GM18519 (cell line): ENCODE measurements at regions not wholly inside any gene's neighbourhood (a gene's known extent, or its start where the extent isn't known, plus 50 kb on each side); places are given as distances from the start of the nearest gene placed in this dataset.

Experiments
- ATAC-seq: cut with Tn5 transposase; IDR thresholded peaks from one replicate; pipeline ENCODE4 v1.9.1; 2021; ENCODE audit warnings: mild to moderate bottlenecking, moderate library complexity; ENCODE audit not compliant: unreplicated experiment, low FRiP score

GRCh38 chr18:34631093-34631966, 78.8 kb upstream of the DTNA start:
- no peak for ATAC-seq

DNA sequence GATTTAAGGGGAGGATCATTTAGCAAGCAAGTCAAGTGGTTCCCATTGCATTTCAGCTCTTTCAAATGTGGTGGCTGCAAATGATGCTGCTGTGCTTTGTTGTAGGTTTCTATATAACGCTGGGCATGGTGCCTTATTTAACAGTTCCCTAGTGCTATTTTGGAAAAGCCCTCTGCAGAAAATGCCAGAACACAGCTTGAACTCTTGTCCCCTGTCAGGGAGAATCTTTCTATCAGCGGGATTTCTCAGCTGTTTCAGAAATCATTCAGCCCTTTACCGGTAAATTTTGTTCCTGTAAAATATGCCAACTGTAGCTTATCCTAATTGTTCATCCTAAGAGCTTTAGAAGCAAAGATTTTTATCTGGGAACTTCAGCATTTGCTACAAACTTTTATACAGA, 77.8 kb upstream of the DTNA start:
- no peak for ATAC-seq

DNA sequence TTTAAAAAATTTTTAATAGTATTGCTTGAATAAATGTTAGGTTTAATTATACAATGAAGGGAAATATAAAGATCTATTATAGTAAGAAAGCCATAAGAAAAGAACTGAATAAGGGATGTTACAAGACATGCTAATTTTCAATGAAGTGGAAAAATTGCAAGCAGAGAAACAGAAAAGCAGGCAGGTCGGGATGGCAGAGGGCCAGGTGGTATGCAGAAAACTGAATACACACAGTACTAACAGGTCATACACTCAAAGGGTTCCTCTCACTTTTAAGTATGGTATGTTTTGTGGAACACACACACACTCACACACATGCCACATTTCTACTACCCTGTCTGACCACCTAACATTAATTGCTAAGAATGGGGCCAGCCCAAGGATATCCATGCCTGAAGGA, 76.7 kb upstream of the DTNA start:
- no peak for ATAC-seq

- ATAC-seq, result no peak
Measured at GRCh38 chr18:34637094-34637801, 72.8 kb upstream of the DTNA start.

- ATAC-seq, result no peak
Measured at GRCh38 chr18:34639687-34640086, 70.4 kb upstream of the DTNA start.

DNA sequence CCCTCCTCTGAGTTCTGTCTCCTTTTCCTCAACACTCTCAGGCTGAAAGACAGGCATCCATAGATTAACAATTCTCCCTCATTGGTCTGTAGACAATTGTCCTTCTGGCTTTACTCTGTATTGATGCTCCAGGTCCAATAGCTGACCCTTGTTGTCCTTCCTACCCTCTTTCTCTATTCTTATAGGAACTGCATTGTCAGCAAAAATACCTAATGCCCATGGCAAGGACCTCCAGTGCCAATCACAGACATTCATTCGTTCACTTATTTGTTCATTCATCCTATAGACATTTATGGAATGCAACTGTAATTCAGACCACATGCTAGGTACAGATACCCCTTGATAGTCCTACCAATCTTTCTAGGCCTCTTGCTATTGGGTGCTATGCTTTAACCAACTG, 69.8 kb upstream of the DTNA start:
- no peak for ATAC-seq

- ATAC-seq, result no peak
Measured at GRCh38 chr18:34643989-34644388, 66.1 kb upstream of the DTNA start.

DNA sequence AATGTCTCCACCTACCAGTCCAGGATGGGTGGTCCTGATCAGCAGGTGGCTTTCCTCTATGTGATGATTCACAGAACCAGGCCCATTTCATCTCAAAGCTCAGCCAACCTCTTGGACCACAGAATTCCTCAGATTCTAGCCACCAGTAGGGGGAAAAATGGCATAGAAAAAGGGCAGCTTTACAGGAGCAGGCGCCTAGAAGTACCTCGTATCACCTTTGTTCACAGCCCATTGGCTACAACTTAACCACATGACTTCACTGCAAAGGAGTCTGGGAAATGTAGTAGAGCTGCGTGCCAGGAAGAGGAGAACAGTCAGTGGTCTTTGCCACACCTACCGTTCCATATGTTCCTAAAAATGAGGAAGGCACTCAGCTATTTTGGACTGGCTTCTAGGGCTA, 62.8 kb upstream of the DTNA start:
- ATAC-seq, result peak; percentile 96

- no peak for ATAC-seq
Measured at GRCh38 chr18:34648269-34648985, 61.7 kb upstream of the DTNA start.

GRCh38 chr18:34649080-34649479, 61.0 kb upstream of the DTNA start:
- no peak for ATAC-seq

- ATAC-seq, result no peak
Measured at GRCh38 chr18:34650121-34650545, 60.0 kb upstream of the DTNA start.

DNA sequence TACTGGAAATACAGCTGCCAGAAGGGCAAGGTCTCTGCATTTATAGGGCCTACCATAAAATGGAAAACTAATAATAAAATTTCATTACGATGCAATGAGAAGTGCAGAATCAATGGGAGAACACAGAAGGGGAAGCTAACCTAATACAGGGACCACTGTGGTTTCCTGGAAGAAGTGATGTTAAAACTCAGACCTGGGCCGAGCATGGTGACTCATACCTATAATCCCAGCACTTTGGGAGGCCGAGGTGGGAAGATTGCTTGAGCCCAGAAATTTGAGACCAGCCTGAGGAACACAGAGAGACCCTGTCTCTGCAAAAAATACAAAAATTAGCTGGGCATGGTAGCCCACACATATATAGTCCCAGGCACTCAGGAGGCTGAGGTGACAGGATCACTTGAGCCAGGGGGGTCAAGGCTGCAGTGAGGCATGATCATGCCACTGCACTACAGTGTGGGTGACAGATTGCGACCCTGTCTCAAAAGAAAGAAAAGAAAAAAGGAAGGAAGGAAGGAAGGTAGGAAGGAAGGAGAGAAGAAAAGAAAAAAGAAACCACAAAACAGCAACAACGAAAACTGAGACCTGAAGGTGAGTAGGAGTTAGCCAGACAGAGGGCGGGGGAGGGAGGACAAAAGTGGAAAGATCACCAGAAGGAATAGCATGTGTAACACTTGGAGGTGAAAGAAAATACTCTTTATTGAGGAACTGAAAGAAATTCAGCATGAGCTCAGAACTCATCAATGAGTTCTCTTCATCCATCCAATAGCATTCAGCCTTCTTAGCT, 58.3 kb upstream of the DTNA start:
- no peak for ATAC-seq

GRCh38 chr18:34655131-34655530, 55.0 kb upstream of the DTNA start:
- no peak for ATAC-seq

GRCh38 chr18:34657860-34658500, 52.1 kb upstream of the DTNA start:
- ATAC-seq, result no peak

GRCh38 chr18:34659579-34660517, 50.2 kb upstream of the DTNA start:
- no peak for ATAC-seq
